Panc1 (cell line): ENCODE measurements at regions not wholly inside any gene's neighbourhood (a gene's known extent, or its start where the extent isn't known, plus 50 kb on each side); places are given as distances from the start of the nearest gene placed in this dataset.

ENCODE experiments used
- ATAC-seq: fragments of 200-7000 bp; cut with Tn5 transposase; 2 replicates; pipeline ENCODE4 v1.9.1; 2020; ENCODE audit warnings: mild to moderate bottlenecking, moderate library complexity
- BruUV-seq: library from RNA; stranded (reverse); fragments of 400-500 nt; replicated peaks from 2 replicates; lab custom pipeline; 2021; lab: Mats Ljungman, UMichigan
- CTCF ChIA-PET: fragments of 300-600 bp; sonication (Branson Sonifier 250); formaldehyde crosslinking; loops from one replicate; lab custom pipeline; 2022; ENCODE audit warnings: antibody characterized with exemption; lab: Charles Lee
- POLR2A ChIA-PET: fragments of 300-600 bp; sonication (Branson Sonifier 250); formaldehyde crosslinking; loops from one replicate; lab custom pipeline; 2022; ENCODE audit warnings: antibody characterized with exemption; lab: Charles Lee
- DNase-seq: peaks from one replicate; pipeline ENCODE4 v3.0.0-alpha.2; 2010; ENCODE audit warnings: low read depth, low spot score
- H3K27ac ChIP-seq: 2 replicates; pipeline ENCODE4 v1.5.1; 2011; ENCODE audit warnings: mild to moderate bottlenecking, low read length, inconsistent platforms
- H3K27me3 ChIP-seq: fragments of 200-500 bp; sonication (Bioruptor generic); 2 replicates; pipeline ENCODE4 v1.6.0; 2014; ENCODE audit warnings: low read length, inconsistent platforms; ENCODE audit not compliant: control insufficient read depth, insufficient read depth
- H3K36me3 ChIP-seq: fragments of 200-500 bp; sonication (Bioruptor generic); 2 replicates; pipeline ENCODE4 v1.5.1; 2014; ENCODE audit warnings: inconsistent platforms, mild to moderate bottlenecking, low read length, moderate library complexity; ENCODE audit not compliant: control insufficient read depth, insufficient read depth
- H3K4me1 ChIP-seq: 2 replicates; pipeline ENCODE4 v1.5.1; 2011; ENCODE audit warnings: inconsistent platforms, mild to moderate bottlenecking, low read length, moderate library complexity; ENCODE audit not compliant: control insufficient read depth, insufficient read depth
- H3K4me3 ChIP-seq, 2 experiments: 2 replicates each; pipeline ENCODE4 v1.5.1; 2011 to 2012; ENCODE audit warnings: low read depth in 2 of 2, low read length in 2 of 2, mild to moderate bottlenecking in 2 of 2, inconsistent platforms in 1 of 2, moderate library complexity in 1 of 2
- H3K9me3 ChIP-seq: fragments of 200-500 bp; sonication (Bioruptor generic); 2 replicates; pipeline ENCODE4 v1.5.1; 2014; ENCODE audit warnings: low read depth, mild to moderate bottlenecking, inconsistent platforms, low read length, moderate library complexity; ENCODE audit not compliant: control insufficient read depth, insufficient read depth
- POLR2AphosphoS5 ChIP-seq: IDR thresholded peaks from 2 replicates; pipeline ENCODE4 v1.6.1; 2012; ENCODE audit warnings: mild to moderate bottlenecking, low read depth, low read length, moderate library complexity
- SIN3A ChIP-seq: IDR thresholded peaks from 2 replicates; pipeline ENCODE4 v1.6.1; 2012; ENCODE audit warnings: low read depth, mild to moderate bottlenecking, low read length, moderate library complexity, borderline replicate concordance; ENCODE audit not compliant: insufficient read depth
- TCF7L2 ChIP-seq: IDR thresholded peaks from 2 replicates; pipeline ENCODE4 v1.6.1; 2011; ENCODE audit warnings: mild to moderate bottlenecking, low read depth, low read length, inconsistent platforms
- in situ Hi-C: cut with HindIII; loops from 2 replicates; pipeline ENCODE4 v1.10.0; 2016; ENCODE audit warnings: low sequenced_read_pairs, low pct_unique_long_range_greater_than_20kb
- intact Hi-C: fragments of 100-400 bp; cut with micrococcal nuclease; formaldehyde crosslinking; loops from one replicate; pipeline ENCODE4 v1.10.0; 2022; ENCODE audit not compliant: unreplicated experiment
- TF ChIP-seq, protein P1 (sequence below), 2 experiments: IDR thresholded peaks; 2 replicates each; pipeline ENCODE4 v1.6.1; 2011 to 2012; ENCODE audit warnings: low read depth in 2 of 2, control low read depth in 1 of 2, low read length in 1 of 2, mild to moderate bottlenecking in 1 of 2, moderate library complexity in 1 of 2; ENCODE audit not compliant: insufficient read depth in 1 of 2
- TF ChIP-seq, protein P2 (sequence below): fragments of 450-650 bp; IDR thresholded peaks from 2 replicates; pipeline ENCODE4 v1.5.1; 2017; ENCODE audit warnings: mild to moderate bottlenecking

DNA sequence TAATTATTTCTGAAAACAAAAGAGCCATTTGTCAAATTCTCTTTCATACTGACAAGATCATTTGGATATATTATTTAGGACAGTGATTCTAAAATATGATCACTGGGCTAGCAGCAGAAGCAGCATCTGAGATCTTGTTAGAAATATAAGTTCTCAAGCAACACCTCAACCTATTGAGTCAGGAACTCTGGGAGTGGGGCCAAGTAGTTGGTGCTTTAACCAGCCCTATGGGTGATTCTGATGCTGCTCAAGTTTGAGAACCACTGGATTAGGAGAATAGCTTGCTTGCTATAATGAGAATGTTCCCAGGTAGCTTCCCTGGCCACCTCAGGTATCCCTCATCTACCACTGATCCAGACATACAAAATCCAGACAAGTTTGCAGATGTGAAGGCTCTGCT is 466.9 kb upstream of the CELF4 start:
- no TSS peak for BruUV-seq
- in situ Hi-C loops (no loop called here), intact Hi-C loops (no loop called here)
- CTCF ChIA-PET: no interaction called here
- no peaks in the 10 kb centered on the region for H3K4me1 ChIP-seq
- POLR2A ChIA-PET: no interaction called here
- H3K27me3 ChIP-seq: no peaks in the 10 kb centered on the region
- H3K4me3 ChIP-seq: no peak overlapping the region
- DNase-seq (no peak), ATAC-seq (no peak)
- H3K36me3 ChIP-seq: no peaks in the 10 kb centered on the region
- TF ChIP-seq, protein P1, sequence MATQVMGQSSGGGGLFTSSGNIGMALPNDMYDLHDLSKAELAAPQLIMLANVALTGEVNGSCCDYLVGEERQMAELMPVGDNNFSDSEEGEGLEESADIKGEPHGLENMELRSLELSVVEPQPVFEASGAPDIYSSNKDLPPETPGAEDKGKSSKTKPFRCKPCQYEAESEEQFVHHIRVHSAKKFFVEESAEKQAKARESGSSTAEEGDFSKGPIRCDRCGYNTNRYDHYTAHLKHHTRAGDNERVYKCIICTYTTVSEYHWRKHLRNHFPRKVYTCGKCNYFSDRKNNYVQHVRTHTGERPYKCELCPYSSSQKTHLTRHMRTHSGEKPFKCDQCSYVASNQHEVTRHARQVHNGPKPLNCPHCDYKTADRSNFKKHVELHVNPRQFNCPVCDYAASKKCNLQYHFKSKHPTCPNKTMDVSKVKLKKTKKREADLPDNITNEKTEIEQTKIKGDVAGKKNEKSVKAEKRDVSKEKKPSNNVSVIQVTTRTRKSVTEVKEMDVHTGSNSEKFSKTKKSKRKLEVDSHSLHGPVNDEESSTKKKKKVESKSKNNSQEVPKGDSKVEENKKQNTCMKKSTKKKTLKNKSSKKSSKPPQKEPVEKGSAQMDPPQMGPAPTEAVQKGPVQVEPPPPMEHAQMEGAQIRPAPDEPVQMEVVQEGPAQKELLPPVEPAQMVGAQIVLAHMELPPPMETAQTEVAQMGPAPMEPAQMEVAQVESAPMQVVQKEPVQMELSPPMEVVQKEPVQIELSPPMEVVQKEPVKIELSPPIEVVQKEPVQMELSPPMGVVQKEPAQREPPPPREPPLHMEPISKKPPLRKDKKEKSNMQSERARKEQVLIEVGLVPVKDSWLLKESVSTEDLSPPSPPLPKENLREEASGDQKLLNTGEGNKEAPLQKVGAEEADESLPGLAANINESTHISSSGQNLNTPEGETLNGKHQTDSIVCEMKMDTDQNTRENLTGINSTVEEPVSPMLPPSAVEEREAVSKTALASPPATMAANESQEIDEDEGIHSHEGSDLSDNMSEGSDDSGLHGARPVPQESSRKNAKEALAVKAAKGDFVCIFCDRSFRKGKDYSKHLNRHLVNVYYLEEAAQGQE (IDR thresholded peaks at IDR 0.05; ENCODE audit: insufficient read depth in 1 of 2, low read depth in 2 of 2, low read length in 1 of 2): no peak
- TF ChIP-seq SIN3A: no peak
- TF ChIP-seq, protein P2, sequence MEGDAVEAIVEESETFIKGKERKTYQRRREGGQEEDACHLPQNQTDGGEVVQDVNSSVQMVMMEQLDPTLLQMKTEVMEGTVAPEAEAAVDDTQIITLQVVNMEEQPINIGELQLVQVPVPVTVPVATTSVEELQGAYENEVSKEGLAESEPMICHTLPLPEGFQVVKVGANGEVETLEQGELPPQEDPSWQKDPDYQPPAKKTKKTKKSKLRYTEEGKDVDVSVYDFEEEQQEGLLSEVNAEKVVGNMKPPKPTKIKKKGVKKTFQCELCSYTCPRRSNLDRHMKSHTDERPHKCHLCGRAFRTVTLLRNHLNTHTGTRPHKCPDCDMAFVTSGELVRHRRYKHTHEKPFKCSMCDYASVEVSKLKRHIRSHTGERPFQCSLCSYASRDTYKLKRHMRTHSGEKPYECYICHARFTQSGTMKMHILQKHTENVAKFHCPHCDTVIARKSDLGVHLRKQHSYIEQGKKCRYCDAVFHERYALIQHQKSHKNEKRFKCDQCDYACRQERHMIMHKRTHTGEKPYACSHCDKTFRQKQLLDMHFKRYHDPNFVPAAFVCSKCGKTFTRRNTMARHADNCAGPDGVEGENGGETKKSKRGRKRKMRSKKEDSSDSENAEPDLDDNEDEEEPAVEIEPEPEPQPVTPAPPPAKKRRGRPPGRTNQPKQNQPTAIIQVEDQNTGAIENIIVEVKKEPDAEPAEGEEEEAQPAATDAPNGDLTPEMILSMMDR: no peak
- no peak for TF ChIP-seq POLR2AphosphoS5
- TF ChIP-seq TCF7L2: no peak
- H3K27ac ChIP-seq: no peak overlapping the region
- H3K9me3 ChIP-seq: no peaks in the 10 kb centered on the region

DNA sequence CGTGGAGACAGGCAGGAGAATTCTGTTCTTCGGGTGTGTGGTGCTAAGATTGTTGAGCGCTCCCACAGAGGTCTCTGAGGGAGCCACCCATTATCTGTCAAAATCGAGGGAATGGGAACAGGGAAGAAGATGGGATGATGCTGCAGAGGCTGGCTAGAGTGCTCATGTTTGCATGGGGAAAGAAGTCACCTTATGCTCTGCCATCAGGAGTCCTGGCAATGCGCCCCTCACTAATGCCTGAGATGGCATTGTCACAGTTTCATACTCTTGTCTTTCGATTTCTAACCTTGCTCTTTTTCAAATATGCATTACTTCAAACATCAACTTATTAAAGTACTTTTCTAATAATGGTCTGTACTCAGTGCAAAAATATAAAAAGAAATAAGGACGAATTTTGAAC is 463.3 kb upstream of the CELF4 start:
- Histone ChIP-seq H3K27me3 (no peaks in the 10 kb centered on the region), H3K4me3 (no peak overlapping the region), H3K36me3 (no peaks in the 10 kb centered on the region), H3K9me3 (no peaks in the 10 kb centered on the region), H3K4me1 (no peaks in the 10 kb centered on the region), H3K27ac (no peak overlapping the region)
- ATAC-seq: no peak
- DNase-seq: no peak
- BruUV-seq: no TSS peak
- ChIA-PET CTCF (no interaction called here), POLR2A (no interaction called here)
- in situ Hi-C loops: no loop called here
- TF ChIP-seq POLR2AphosphoS5 (no peak), TCF7L2 (no peak), SIN3A (no peak)
- TF ChIP-seq, protein P2: no peak
- TF ChIP-seq, protein P1 (IDR thresholded peaks at IDR 0.05; ENCODE audit: insufficient read depth in 1 of 2, low read depth in 2 of 2, low read length in 1 of 2): no peak
- intact Hi-C loops: no loop called here
